ENCODE measurements at regions not wholly inside any gene's neighbourhood (a gene's known extent, or its start where the extent isn't known, plus 50 kb on each side); places are given as distances from the start of the nearest gene placed in this dataset.
A peak's percentile ranks its signal among the peaks of the same experiment; 100 is the strongest.
"Not testable (repeated sequence)": the region's sequence is repeated elsewhere in the genome, so short reads cannot be mapped to it uniquely, and the experiment has no call there.

- no peak for TF ChIP-seq REST (IDR thresholded peaks at IDR 0.05)
Measured at GRCh38 chr10:118960157-118961090, 69.1 kb upstream of the NANOS1 start (continued).

GRCh38 chr10:118961436-118961835, 68.1 kb upstream of the NANOS1 start:
- H3K27me3 ChIP-seq (ENCODE audit: control insufficient read depth in 4 of 4, insufficient read depth in 4 of 4, low read length in 3 of 4), result no peaks in the 10 kb centered on the region
- DNase-seq (ENCODE audit: low spot score), result no peak
- H3K9me3 ChIP-seq (ENCODE audit: control insufficient read depth in 4 of 4, low read length in 3 of 4), result no peaks in the 10 kb centered on the region
- no peak overlapping the region for H3K9ac ChIP-seq (ENCODE audit: low read depth in 1 of 2, low read length in 2 of 2)
- H3K4me3 ChIP-seq (ENCODE audit: low read depth in 1 of 3, low read length in 3 of 3), result no peak overlapping the region
- H3K36me3 ChIP-seq (ENCODE audit: control insufficient read depth in 4 of 4, insufficient read depth in 3 of 4, low read depth in 1 of 4, low read length in 3 of 4), result no peaks in the 10 kb centered on the region
- H3K27ac ChIP-seq (ENCODE audit: low read depth in 1 of 2, low read length in 2 of 2), result no peak overlapping the region
- WGBS, result 77% methylated on average over 7 of the region's 7 CpGs
- H3K4me1 ChIP-seq (ENCODE audit: control insufficient read depth in 4 of 4, insufficient read depth in 4 of 4, low read length in 3 of 4), result no peaks in the 10 kb centered on the region
- TF ChIP-seq RXRA (IDR thresholded peaks at IDR 0.05) (no peak), ZBTB33 (IDR thresholded peaks at IDR 0.05) (no peak)

- H3K9ac ChIP-seq (ENCODE audit: low read depth in 1 of 2, low read length in 2 of 2); H3K4me3 ChIP-seq (ENCODE audit: low read depth in 1 of 3, low read length in 3 of 3); H3K36me3 ChIP-seq (ENCODE audit: control insufficient read depth in 4 of 4, insufficient read depth in 3 of 4, low read depth in 1 of 4, low read length in 3 of 4); H3K27ac ChIP-seq (ENCODE audit: low read depth in 1 of 2, low read length in 2 of 2); H3K4me1 ChIP-seq (ENCODE audit: control insufficient read depth in 4 of 4, insufficient read depth in 4 of 4, low read length in 3 of 4); H3K9me3 ChIP-seq (ENCODE audit: control insufficient read depth in 4 of 4, low read length in 3 of 4); H3K27me3 ChIP-seq (ENCODE audit: control insufficient read depth in 4 of 4, insufficient read depth in 4 of 4, low read length in 3 of 4): not testable (repeated sequence)
- 67% methylated on average over 7 of the region's 7 CpGs for WGBS
- DNase-seq (ENCODE audit: low spot score), result peak; percentile 0
Measured at GRCh38 chr10:118962331-118962868, 67.1 kb upstream of the NANOS1 start.

- Histone ChIP-seq H3K9ac (ENCODE audit: low read depth in 1 of 2, low read length in 2 of 2) (no peak overlapping the region), H3K4me1 (ENCODE audit: control insufficient read depth in 4 of 4, insufficient read depth in 4 of 4, low read length in 3 of 4) (no peaks in the 10 kb centered on the region), H3K4me3 (ENCODE audit: low read depth in 1 of 3, low read length in 3 of 3) (no peak overlapping the region), H3K27me3 (ENCODE audit: control insufficient read depth in 4 of 4, insufficient read depth in 4 of 4, low read length in 3 of 4) (no peaks in the 10 kb centered on the region), H3K36me3 (ENCODE audit: control insufficient read depth in 4 of 4, insufficient read depth in 3 of 4, low read depth in 1 of 4, low read length in 3 of 4) (no peaks in the 10 kb centered on the region), H3K27ac (ENCODE audit: low read depth in 1 of 2, low read length in 2 of 2) (no peak overlapping the region), H3K9me3 (ENCODE audit: control insufficient read depth in 4 of 4, low read length in 3 of 4) (no peaks in the 10 kb centered on the region)
- 89% methylated on average over 10 of the region's 10 CpGs for WGBS
- no peak for DNase-seq (ENCODE audit: low spot score)
- TF ChIP-seq HNF4A (conservative IDR thresholded peaks at IDR 0.05) (no peak), GABPA (IDR thresholded peaks at IDR 0.05 in 1 of 2, conservative IDR thresholded peaks at IDR 0.05 in 1 of 2) (no peak), YY1 (IDR thresholded peaks at IDR 0.05) (no peak), TAF1 (conservative IDR thresholded peaks at IDR 0.05) (no peak), RAD21 (IDR thresholded peaks at IDR 0.05) (no peak), HNF4G (IDR thresholded peaks at IDR 0.05) (no peak), ATF3 (IDR thresholded peaks at IDR 0.05) (no peak), JUND (IDR thresholded peaks at IDR 0.05) (no peak), CTCF (IDR thresholded peaks at IDR 0.05; ENCODE audit: low read depth, low read length, missing input control) (no peak), NR2F2 (IDR thresholded peaks at IDR 0.05) (no peak), SP1 (IDR thresholded peaks at IDR 0.05) (no peak), ZBTB33 (IDR thresholded peaks at IDR 0.05) (no peak), FOXA1 (IDR thresholded peaks at IDR 0.05) (no peak)
Measured at GRCh38 chr10:118963341-118963740, 66.2 kb upstream of the NANOS1 start.
